ENCODE measurements at regions not wholly inside any gene's neighbourhood (a gene's known extent, or its start where the extent isn't known, plus 50 kb on each side); places are given as distances from the start of the nearest gene placed in this dataset.

GRCh38 chr2:14715600-14715999 is 83.1 kb downstream of the LRATD1 start:
- intact Hi-C loops (cut with DNase I), result no loop called here
- Histone ChIP-seq H3K27ac (ENCODE audit: low read depth in 2 of 2, low read length in 2 of 2) (no peak overlapping the region), H3K4me1 (ENCODE audit: control insufficient read depth in 2 of 3, insufficient read depth in 2 of 3, low read depth in 1 of 3, low read length in 3 of 3) (no peaks in the 10 kb centered on the region), H3K36me3 (ENCODE audit: control insufficient read depth in 2 of 3, insufficient read depth in 3 of 3, low read length in 3 of 3) (no peaks in the 10 kb centered on the region), H3K27me3 (ENCODE audit: control insufficient read depth, insufficient read depth, low read length) (no peaks in the 10 kb centered on the region), H3K9ac (ENCODE audit: low read length in 3 of 3) (no peak overlapping the region), H3K9me3 (ENCODE audit: control insufficient read depth in 2 of 3, insufficient read depth in 1 of 3, low read length in 3 of 3) (no peaks in the 10 kb centered on the region), H3K4me3 (ENCODE audit: low read length in 3 of 3) (no peak overlapping the region)
- no peak for DNase-seq
- no peak for FAIRE-seq
- TF ChIP-seq CTCF (IDR thresholded peaks at IDR 0.05; ENCODE audit: borderline replicate concordance, extremely low read depth, insufficient read depth), result no peak

GRCh38 chr2:14716319-14716718 is 83.8 kb downstream of the LRATD1 start:
- DNase-seq (no peak), FAIRE-seq (no peak)
- Histone ChIP-seq H3K9me3 (ENCODE audit: control insufficient read depth in 2 of 3, insufficient read depth in 1 of 3, low read length in 3 of 3) (no peaks in the 10 kb centered on the region), H3K27me3 (ENCODE audit: control insufficient read depth, insufficient read depth, low read length) (no peaks in the 10 kb centered on the region), H3K4me3 (ENCODE audit: low read length in 3 of 3) (no peak overlapping the region), H3K9ac (ENCODE audit: low read length in 3 of 3) (no peak overlapping the region), H3K36me3 (ENCODE audit: control insufficient read depth in 2 of 3, insufficient read depth in 3 of 3, low read length in 3 of 3) (no peaks in the 10 kb centered on the region), H3K27ac (ENCODE audit: low read depth in 2 of 2, low read length in 2 of 2) (no peak overlapping the region), H3K4me1 (ENCODE audit: control insufficient read depth in 2 of 3, insufficient read depth in 2 of 3, low read depth in 1 of 3, low read length in 3 of 3) (no peaks in the 10 kb centered on the region)
- intact Hi-C loops (cut with DNase I), result no loop called here
- TF ChIP-seq CTCF (IDR thresholded peaks at IDR 0.05; ENCODE audit: borderline replicate concordance, extremely low read depth, insufficient read depth), result no peak

DNA sequence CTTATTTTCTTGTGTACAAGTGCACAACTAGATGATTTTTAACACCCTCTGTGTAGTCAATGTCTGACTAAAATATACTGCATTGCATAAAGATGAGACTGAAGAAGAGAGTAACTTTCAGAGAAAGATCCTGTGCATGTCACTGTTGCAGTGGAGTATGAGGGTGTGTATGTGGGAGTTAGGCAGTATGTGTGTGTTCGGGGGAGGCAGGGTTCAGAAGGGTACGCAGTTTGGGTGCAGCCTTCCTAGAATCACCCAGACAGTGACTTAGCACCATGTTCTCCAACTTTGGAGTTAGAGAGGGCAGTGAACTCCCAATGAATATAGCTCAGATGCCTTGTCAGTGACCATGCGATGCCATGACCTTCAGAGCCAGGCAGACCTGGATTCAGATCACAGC is 84.6 kb downstream of the LRATD1 start:
- H3K4me3 ChIP-seq (ENCODE audit: low read length in 3 of 3), result no peak overlapping the region
- H3K9ac ChIP-seq (ENCODE audit: low read length in 3 of 3), result no peak overlapping the region
- TF ChIP-seq CTCF (IDR thresholded peaks at IDR 0.05; ENCODE audit: borderline replicate concordance, extremely low read depth, insufficient read depth), result no peak
- FAIRE-seq, result no peak
- DNase-seq, result no peak
- H3K27ac ChIP-seq (ENCODE audit: low read depth in 2 of 2, low read length in 2 of 2), result no peak overlapping the region
- no peaks in the 10 kb centered on the region for H3K27me3 ChIP-seq (ENCODE audit: control insufficient read depth, insufficient read depth, low read length)
- no peaks in the 10 kb centered on the region for H3K36me3 ChIP-seq (ENCODE audit: control insufficient read depth in 2 of 3, insufficient read depth in 3 of 3, low read length in 3 of 3)
- H3K4me1 ChIP-seq (ENCODE audit: control insufficient read depth in 2 of 3, insufficient read depth in 2 of 3, low read depth in 1 of 3, low read length in 3 of 3), result no peaks in the 10 kb centered on the region
- intact Hi-C loops (cut with DNase I), result no loop called here
- no peaks in the 10 kb centered on the region for H3K9me3 ChIP-seq (ENCODE audit: control insufficient read depth in 2 of 3, insufficient read depth in 1 of 3, low read length in 3 of 3)

DNA sequence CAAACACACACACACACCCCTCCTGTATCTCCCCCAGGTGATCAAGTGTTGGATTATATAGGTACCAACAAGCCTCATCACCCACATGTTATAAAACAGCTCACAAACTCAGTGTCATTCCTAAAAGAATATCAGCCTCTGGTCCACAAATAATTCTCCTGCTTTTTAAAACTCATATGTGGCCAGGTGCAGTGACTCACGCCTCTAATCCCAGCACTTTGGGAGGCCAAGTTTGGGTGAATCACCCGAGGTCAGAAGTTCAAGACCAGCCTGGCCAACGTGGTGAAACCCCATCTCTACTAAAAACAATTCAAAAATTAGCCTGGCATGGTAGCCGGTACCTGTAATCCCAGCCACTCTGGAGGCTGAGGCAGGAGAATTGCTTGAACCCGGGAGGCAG is 87.8 kb downstream of the LRATD1 start:
- H3K9ac ChIP-seq (ENCODE audit: low read length in 3 of 3), result no peak overlapping the region

More for the DNA sequence above, 87.8 kb downstream of the LRATD1 start:
- DNase-seq, result no peak
- FAIRE-seq, result no peak
- intact Hi-C loops (cut with DNase I), result no loop called here
- Histone ChIP-seq H3K27ac (ENCODE audit: low read depth in 2 of 2, low read length in 2 of 2) (no peak overlapping the region), H3K4me1 (ENCODE audit: control insufficient read depth in 2 of 3, insufficient read depth in 2 of 3, low read depth in 1 of 3, low read length in 3 of 3) (no peaks in the 10 kb centered on the region), H3K36me3 (ENCODE audit: control insufficient read depth in 2 of 3, insufficient read depth in 3 of 3, low read length in 3 of 3) (no peaks in the 10 kb centered on the region), H3K9me3 (ENCODE audit: control insufficient read depth in 2 of 3, insufficient read depth in 1 of 3, low read length in 3 of 3) (no peaks in the 10 kb centered on the region), H3K4me3 (ENCODE audit: low read length in 3 of 3) (no peak overlapping the region), H3K27me3 (ENCODE audit: control insufficient read depth, insufficient read depth, low read length) (no peaks in the 10 kb centered on the region)
- no peak for TF ChIP-seq CTCF (IDR thresholded peaks at IDR 0.05; ENCODE audit: borderline replicate concordance, extremely low read depth, insufficient read depth)
